BJ (cell line): ENCODE measurements at regions not wholly inside any gene's neighbourhood (a gene's known extent, or its start where the extent isn't known, plus 50 kb on each side); places are given as distances from the start of the nearest gene placed in this dataset.

Experiments
- CTCF ChIA-PET: fragments of 350-600 bp; formaldehyde crosslinking; extraction: SDS; loops from one replicate; lab custom pipeline; 2021; ENCODE audit warnings: antibody characterized with exemption, inconsistent platforms; lab: Yijun Ruan, JAX
- POLR2A ChIA-PET: fragments of 300-600 bp; sonication (Branson Sonifier 250); formaldehyde crosslinking; extraction: SDS; loops from one replicate; lab custom pipeline; 2021; ENCODE audit warnings: antibody characterized with exemption; lab: Charles Lee
- DNase-seq: peaks from one replicate; pipeline ENCODE4 v3.0.0-alpha.2; 2011; ENCODE audit warnings: low read depth
- H3K27me3 ChIP-seq: 2 replicates; pipeline ENCODE4 v1.6.0; 2011; ENCODE audit warnings: low read length; ENCODE audit not compliant: control insufficient read depth, insufficient read depth
- H3K36me3 ChIP-seq: 2 replicates; pipeline ENCODE4 v1.5.1; 2011; ENCODE audit warnings: low read length; ENCODE audit not compliant: control insufficient read depth, insufficient read depth
- H3K4me3 ChIP-seq: 2 replicates; pipeline ENCODE4 v1.5.1; 2011; ENCODE audit warnings: low read depth, mild to moderate bottlenecking, control low read depth, low read length
- CTCF ChIP-seq: IDR thresholded peaks from 2 replicates; pipeline ENCODE4 v1.5.1; 2011; ENCODE audit warnings: low read depth, mild to moderate bottlenecking, control low read depth, inconsistent platforms, low read length, moderate library complexity; ENCODE audit not compliant: insufficient read depth

GRCh38 chr16:73710526-73710925 is 586.1 kb upstream of the PSMD7 start:
- ChIA-PET POLR2A (no interaction called here), CTCF (interaction anchor here (1.2 kb wide), 1 partner anchor 10 kb away, joined by 3 read pairs; no protein-coding TSS in a partner anchor)
- TF ChIP-seq CTCF = no peak

GRCh38 chr16:73707863-73708262 is 588.8 kb upstream of the PSMD7 start:
- Histone ChIP-seq H3K36me3 (no peaks in the 10 kb centered on the region), H3K4me3 (no peak overlapping the region), H3K27me3 (no peaks in the 10 kb centered on the region)
- TF ChIP-seq CTCF = no peak
- ChIA-PET CTCF (no interaction called here), POLR2A (no interaction called here)
- DNase-seq = no peak

More at GRCh38 chr16:73710526-73710925, 586.1 kb upstream of the PSMD7 start:
- Histone ChIP-seq H3K27me3 (no peaks in the 10 kb centered on the region), H3K4me3 (no peak overlapping the region), H3K36me3 (no peaks in the 10 kb centered on the region)
- no peak for DNase-seq

GRCh38 chr16:73703891-73704290 is 592.7 kb upstream of the PSMD7 start:
- TF ChIP-seq CTCF = no peak
- POLR2A ChIA-PET = no interaction called here

GRCh38 chr16:73697336-73697735 is 599.3 kb upstream of the PSMD7 start:
- no peak for DNase-seq
- Histone ChIP-seq H3K36me3 (no peaks in the 10 kb centered on the region), H3K27me3 (no peaks in the 10 kb centered on the region), H3K4me3 (no peak overlapping the region)
- no peak for TF ChIP-seq CTCF
- POLR2A ChIA-PET = no interaction called here
- CTCF ChIA-PET = no interaction called here

More at GRCh38 chr16:73703891-73704290, 592.7 kb upstream of the PSMD7 start:
- Histone ChIP-seq H3K4me3 (no peak overlapping the region), H3K27me3 (no peaks in the 10 kb centered on the region), H3K36me3 (no peaks in the 10 kb centered on the region)
- DNase-seq = no peak
- CTCF ChIA-PET = no interaction called here

- TF ChIP-seq CTCF = no peak
- DNase-seq = no peak
- Histone ChIP-seq H3K36me3 (no peaks in the 10 kb centered on the region), H3K4me3 (no peak overlapping the region), H3K27me3 (no peaks in the 10 kb centered on the region)
- CTCF ChIA-PET = no interaction called here
- POLR2A ChIA-PET = no interaction called here
These were observed 603.8 kb upstream of the PSMD7 start for GRCh38 chr16:73692861-73693260.
